ENCODE measurements at regions not wholly inside any gene's neighbourhood (a gene's known extent, or its start where the extent isn't known, plus 50 kb on each side); places are given as distances from the start of the nearest gene placed in this dataset.
A peak's percentile ranks its signal among the peaks of the same experiment; 100 is the strongest.
"Not testable (repeated sequence)": the region's sequence is repeated elsewhere in the genome, so short reads cannot be mapped to it uniquely, and the experiment has no call there.

- peak; percentile 56 for FAIRE-seq
Measured at GRCh38 chr3:177359593-177360357, 162.5 kb upstream of the TBL1XR1 start.

GRCh38 chr3:177361081-177361938, 164.0 kb upstream of the TBL1XR1 start:
- FAIRE-seq, result no peak

DNA sequence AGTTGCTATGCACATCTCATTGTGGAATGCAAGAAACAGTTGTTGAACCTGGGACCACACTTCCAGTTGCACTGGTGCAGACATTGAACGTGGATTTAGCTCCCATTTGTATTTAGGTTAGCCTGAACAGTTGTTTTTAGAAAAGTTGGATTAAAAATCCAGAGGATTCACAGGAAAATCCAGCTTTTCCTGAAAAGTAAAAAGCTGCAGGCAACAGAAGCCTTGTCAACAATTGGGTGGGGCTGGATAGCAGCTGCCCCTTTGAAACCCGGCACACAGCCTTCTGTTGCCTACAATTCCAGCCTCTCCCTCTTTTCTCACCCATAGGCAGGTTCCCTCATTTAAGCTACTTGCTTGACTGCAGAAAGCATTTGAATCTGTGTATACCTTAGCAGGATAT, 165.3 kb upstream of the TBL1XR1 start:
- FAIRE-seq, result no peak

GRCh38 chr3:177364236-177364635, 167.0 kb upstream of the TBL1XR1 start:
- no peak for FAIRE-seq

GRCh38 chr3:177365294-177365693, 168.0 kb upstream of the TBL1XR1 start:
- FAIRE-seq, result not testable (repeated sequence)

DNA sequence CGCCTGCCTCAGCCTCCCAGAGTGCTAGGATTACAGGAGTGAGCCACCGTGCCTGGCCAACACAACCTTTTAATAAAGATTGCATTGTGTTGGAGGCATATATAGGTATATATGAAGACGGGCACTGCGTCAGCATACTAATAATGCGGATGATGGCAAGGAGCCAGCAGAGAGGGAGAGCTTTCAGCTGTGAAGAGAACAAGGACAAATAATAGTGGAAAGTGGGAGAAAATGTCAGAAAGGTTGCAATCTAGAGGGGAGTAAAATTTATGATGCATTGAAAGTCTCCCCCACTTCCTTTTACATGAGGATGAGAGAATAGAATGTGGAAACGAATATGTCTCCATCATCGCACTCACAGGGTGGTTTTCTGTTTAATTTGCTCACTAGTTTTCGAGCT, 170.5 kb upstream of the TBL1XR1 start:
- FAIRE-seq, result no peak

DNA sequence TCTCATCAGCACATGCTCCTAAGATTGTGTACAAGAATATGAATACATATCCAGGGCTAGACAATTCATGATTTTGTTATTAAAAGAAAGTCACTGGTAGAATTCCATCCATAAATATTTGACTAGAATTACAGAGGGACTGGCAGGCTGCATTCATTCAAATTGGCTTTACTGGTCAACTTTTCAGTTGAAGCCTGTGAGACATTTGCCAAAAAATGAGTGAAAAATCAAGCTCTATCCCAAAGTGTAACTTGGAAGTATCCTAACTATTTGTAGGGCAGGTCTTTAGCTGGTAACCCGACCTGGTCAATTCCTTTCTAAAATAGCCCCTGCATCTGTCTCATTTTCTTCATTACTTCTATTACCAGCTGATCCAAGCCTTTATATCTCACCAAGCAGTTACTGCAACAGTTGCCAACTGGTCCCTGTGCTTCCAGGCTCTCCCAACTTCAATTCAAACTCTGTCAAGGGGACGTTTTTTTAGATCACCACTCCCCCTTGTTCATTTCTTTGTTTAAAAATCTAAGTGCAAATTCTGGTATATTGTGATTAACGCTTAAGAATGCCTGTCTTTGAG, 173.1 kb upstream of the TBL1XR1 start:
- no peak for FAIRE-seq

DNA sequence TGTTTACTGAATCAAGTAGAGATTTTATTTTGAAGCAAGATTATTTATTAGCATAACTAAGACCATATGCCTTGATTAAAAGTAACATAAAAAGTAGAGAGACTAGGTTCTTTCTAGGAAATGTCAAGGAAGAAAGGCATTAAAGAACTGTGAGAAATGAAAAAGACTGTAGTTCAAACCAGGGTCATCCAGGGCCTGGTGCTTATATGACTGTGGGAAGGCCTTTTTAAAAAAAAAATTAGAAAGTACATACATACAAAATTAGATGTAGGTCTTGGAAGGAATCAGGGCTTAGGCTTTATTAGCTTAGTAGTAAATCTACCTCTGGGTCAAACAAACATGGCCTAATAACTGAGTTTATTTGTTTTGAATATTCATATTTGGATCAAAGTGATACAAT, 173.9 kb upstream of the TBL1XR1 start:
- FAIRE-seq, result no peak

GRCh38 chr3:177371888-177372287, 174.6 kb upstream of the TBL1XR1 start:
- FAIRE-seq, result no peak

DNA sequence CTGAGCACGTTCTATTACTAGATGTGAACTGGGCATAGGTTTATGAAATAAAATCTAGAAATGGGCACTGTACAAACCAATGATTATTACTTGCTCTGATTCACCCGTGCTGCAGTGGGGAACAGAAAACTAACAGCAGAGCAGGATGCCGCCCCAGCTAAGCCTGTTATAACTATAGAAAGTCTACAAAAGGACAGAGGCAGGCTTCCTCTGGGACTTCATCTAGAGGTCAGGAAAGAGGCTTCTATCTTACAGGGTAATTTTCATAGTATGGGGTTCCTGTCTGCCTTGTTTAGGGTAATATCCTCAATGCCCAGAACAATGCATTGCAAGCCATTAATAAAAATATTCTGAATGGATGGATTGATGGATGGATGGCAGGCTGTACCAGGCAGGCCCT, 177.0 kb upstream of the TBL1XR1 start:
- no peak for FAIRE-seq

DNA sequence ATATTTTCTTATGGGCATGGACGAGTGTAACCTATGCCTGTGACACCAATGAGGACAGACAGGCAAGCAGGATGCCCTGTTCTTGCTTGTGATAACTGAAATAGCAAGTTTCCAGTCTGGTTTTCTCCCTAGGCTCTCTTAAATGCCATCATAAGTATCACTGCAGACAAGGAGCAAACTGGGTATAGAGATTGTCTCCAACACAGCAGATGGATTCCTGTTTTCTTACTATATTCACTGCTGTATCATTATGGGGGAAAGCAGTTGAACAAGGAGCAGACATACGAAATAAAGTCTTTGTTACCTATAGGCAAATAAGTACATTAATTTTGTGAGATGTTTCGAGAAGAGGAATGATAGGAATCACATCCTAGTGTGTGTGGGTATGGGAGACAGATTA, 178.0 kb upstream of the TBL1XR1 start:
- FAIRE-seq, result no peak

DNA sequence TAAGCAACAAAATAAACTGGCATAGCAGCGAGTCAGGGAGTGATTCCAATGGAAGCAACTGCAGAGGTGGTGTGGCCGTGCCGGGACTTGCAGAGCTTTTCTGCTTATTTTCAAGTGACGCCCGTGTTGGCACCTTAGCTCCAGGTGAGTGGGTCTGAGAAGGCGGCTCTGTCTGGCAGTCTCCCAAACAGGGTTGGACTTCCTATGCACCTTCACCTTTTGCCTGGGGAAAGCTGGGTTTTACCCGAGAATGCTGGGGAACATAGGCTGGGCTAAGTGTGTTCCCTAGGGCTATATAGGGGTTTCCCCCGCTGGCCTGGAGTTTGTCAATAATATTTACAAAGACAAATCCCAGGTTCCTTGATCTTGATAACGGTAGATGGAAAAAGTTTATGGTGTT, 179.9 kb upstream of the TBL1XR1 start:
- no peak for FAIRE-seq

- no peak for FAIRE-seq
Measured at GRCh38 chr3:177378168-177378567, 180.9 kb upstream of the TBL1XR1 start.

- FAIRE-seq, result no peak
Measured at GRCh38 chr3:177379045-177379444, 181.8 kb upstream of the TBL1XR1 start.

DNA sequence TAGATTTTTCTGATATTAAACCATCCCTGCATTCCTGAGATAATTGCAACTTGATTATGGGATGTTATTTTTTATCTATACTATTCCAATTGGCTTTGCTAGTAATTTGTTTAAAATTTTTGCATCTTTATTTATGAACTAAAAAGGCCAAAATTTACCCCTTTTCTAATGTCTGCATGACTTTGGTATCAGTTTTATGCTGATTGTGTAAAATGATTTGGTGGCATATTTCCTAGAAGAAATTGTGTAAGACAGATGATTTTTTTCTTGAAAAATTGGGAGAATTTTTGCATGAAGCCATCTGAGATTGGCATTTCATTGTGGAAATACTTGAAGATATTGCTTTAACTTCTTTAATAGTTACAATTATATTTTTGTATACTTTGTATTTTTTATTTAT, 183.8 kb upstream of the TBL1XR1 start:
- FAIRE-seq, result no peak

GRCh38 chr3:177382944-177383343, 185.7 kb upstream of the TBL1XR1 start:
- no peak for FAIRE-seq

- no peak for FAIRE-seq
Measured at GRCh38 chr3:177385186-177385585, 187.9 kb upstream of the TBL1XR1 start.

DNA sequence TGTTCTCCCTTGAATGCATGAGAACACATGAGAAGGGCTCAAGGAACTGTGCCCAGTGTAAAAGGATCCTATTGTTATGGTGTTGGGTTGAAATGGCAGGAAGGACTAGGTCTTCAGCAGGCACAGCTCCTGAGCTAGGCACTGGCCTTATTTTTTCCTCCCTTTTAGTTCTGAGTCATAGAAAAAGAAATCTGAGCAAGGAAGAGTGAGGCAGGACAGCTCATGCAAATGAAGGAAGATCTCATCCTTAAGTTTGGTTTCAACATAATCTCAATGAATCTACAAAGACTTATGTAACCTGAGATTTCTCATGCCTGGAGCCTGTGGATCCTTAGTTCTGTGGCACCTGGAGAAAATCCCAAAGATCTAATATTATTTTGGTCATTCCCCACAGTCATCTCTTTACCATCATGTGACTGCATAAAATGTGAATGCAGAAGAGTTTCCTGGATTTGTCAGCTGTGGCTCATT, 188.6 kb upstream of the TBL1XR1 start:
- FAIRE-seq, result no peak

DNA sequence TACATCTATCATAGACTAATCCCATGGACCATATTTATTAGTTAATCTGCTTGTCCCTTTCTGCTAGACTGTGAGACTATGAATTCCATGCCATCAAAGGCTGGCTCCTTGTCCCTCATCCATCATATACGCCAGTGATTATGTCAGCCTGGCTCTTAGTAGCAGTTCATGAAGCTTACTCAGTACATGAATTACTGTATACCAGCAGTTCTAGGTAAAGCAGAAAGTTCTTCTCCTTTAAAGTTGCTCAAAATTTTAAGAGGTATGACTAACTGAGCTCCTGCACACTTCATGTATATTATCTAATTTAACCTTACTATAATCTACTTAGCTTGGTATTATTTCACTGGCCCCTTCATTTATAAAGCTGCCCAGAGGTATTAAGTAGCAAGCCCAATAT, 190.9 kb upstream of the TBL1XR1 start:
- FAIRE-seq, result no peak

DNA sequence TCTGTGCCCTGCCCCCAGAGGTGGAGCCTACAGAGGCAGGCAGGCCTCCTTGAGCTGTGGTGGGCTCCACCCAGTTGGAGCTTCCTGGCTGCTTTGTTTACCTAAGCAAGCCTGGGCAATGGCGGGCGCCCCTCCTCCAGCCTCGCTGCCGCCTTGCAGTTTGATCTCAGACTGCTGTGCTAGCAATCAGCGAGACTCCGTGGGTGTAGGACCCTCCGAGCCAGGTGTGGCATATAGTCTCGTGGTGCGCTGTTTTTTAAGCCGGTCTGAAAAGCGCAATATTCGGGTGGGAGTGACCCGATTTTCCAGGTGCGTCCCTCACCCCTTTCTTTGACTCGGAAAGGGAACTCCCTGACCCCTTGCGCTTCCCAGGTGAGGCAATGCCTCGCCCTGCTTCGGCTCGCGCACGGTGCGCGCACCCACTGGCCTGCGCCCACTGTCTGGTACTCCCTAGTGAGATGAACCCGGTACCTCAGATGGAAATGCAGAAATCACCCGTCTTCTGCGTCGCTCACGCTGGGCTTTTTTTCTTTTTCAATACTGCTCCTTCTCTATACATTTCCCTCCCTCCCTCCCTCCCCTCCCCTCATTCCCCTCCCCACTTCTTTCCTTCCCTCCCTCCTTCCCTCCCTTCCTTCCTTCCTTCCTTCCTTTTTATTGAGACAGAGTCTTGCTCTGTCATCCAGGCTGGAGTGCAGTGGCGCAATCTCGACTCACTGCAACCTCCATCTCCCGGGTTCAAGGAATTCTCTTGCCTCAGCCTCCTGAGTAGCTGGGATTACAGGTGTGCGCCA, 197.1 kb upstream of the TBL1XR1 start:
- not testable (repeated sequence) for FAIRE-seq

- FAIRE-seq, result no peak
Measured at GRCh38 chr3:177396733-177397132, 199.5 kb upstream of the TBL1XR1 start.

DNA sequence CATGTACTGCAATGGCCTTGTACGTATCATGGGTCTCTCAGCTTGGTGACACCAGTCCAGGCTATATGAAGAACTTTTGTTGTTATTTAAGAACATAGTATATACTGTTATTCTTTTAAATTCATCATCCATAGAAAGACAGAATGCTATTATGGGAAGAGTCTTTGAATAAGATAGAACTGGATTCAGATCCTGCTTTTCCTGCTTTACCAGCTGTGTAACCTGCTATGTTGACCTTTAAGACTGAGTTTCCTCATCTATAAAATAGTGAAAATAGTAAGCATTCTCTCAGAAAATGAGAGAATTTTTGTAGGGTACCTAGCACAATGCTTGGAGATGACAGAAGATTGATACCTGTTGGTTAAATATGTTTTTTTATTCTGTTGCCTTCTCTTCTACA, 204.1 kb upstream of the TBL1XR1 start:
- FAIRE-seq, result no peak

DNA sequence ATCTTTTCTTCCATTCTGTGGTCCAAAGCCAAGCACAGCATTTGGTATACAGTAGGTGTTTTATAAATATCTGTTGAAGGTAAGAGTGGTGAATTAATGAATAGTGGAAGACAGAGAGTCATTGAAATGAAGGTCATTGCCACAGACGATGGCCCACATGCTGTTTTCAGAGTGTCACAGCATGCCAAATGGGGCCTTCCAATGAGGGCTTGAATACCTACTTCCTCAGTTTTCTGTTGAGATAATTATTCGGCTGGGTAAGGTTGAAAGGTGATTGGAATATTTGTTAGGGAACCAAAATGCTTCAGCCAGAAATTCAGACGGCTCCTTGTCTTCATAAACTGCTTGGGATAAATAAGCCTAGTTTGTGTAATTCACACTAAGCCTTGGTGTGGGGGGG, 205.3 kb upstream of the TBL1XR1 start:
- FAIRE-seq, result no peak

All from A204.1 (cell line).